22Rv1 (cell line): ENCODE measurements at regions not wholly inside any gene's neighbourhood (a gene's known extent, or its start where the extent isn't known, plus 50 kb on each side); places are given as distances from the start of the nearest gene placed in this dataset.
A peak's percentile ranks its signal among the peaks of the same experiment; 100 is the strongest.

Experiments used
- H3K27ac ChIP-seq: fragments of 450-650 bp; 2 replicates; pipeline ENCODE4 v1.5.1; 2017
- ZFX ChIP-seq: fragments of 450-650 bp; IDR thresholded peaks from 2 replicates; pipeline ENCODE4 v1.6.1; 2017; ENCODE audit warnings: antibody characterized with exemption, borderline replicate concordance
- TF ChIP-seq, protein P1 (sequence below): fragments of 450-650 bp; IDR thresholded peaks from 2 replicates; pipeline ENCODE4 v1.5.1; 2017; ENCODE audit warnings: mild to moderate bottlenecking

- H3K27ac ChIP-seq, result no peak overlapping the region
- no peak for TF ChIP-seq ZFX
- TF ChIP-seq, protein P1, sequence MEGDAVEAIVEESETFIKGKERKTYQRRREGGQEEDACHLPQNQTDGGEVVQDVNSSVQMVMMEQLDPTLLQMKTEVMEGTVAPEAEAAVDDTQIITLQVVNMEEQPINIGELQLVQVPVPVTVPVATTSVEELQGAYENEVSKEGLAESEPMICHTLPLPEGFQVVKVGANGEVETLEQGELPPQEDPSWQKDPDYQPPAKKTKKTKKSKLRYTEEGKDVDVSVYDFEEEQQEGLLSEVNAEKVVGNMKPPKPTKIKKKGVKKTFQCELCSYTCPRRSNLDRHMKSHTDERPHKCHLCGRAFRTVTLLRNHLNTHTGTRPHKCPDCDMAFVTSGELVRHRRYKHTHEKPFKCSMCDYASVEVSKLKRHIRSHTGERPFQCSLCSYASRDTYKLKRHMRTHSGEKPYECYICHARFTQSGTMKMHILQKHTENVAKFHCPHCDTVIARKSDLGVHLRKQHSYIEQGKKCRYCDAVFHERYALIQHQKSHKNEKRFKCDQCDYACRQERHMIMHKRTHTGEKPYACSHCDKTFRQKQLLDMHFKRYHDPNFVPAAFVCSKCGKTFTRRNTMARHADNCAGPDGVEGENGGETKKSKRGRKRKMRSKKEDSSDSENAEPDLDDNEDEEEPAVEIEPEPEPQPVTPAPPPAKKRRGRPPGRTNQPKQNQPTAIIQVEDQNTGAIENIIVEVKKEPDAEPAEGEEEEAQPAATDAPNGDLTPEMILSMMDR, result no peak
Measured at GRCh38 chr7:34269084-34269483, 363.7 kb downstream of the BMPER start.

GRCh38 chr7:34275624-34276023 lies 370.3 kb downstream of the BMPER start:
- no peak overlapping the region for H3K27ac ChIP-seq
- TF ChIP-seq, protein P1, result no peak
- TF ChIP-seq ZFX, result no peak

DNA sequence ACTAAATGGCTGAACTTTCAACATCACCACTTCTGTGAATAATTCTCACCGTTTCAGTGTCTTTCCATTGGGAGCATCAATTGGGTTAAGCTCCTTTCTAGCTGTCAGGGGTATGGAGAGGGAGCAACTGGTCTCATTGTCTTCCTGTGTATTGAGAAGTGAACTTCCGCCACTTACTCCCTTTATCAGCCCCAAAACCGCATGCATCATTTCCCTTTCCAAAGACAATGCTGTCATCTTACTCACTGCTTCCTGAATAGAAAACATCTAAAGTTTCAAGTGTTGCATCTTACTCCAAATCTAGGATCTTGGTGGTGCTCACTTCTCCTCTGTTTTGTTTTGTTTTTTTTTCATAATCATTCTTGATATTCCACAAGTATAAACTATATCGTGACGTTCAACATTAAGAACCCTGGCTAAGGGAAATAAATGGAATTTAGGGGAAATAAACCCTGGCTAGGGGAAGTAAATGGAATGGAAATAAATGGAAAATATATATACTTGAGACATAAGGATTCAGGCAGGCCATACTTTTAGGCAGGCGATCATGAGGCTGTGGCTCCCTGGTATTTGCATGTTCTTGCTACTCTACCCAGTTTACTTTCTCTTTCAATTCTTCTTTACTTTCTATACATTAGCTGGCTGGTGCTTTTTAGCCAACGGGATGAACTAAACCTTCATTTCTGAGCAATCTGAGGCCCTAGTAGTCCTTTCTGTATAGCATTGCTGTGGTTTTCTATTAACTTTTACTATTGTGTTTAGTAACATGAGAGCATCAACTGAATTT lies 371.9 kb downstream of the BMPER start:
- no peak overlapping the region for H3K27ac ChIP-seq
- TF ChIP-seq, protein P1, result no peak
- TF ChIP-seq ZFX, result no peak

DNA sequence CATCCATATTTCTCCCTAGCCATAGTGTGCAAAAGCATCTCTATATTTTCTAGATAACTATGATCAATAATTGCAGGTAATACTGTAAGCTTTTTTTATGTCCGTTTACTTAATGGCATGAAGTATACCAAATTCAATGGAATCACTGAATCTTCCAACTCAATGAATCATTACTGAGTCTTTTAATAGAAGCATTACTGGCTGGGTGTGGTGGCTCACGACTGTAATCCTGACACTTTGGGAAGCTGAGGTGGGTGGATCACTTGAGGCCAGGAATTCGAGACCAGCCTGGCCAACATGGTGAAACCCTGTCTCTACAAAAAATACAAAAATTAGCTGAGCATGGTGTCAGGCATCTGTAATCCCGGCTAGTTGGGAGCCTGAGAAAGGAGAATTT lies 372.5 kb downstream of the BMPER start:
- H3K27ac ChIP-seq, result no peak overlapping the region
- no peak for TF ChIP-seq ZFX
- TF ChIP-seq, protein P1, result no peak

- TF ChIP-seq, protein P1, result peak; percentile 68
- TF ChIP-seq ZFX, result no peak
- H3K27ac ChIP-seq, result no peak overlapping the region
Measured at GRCh38 chr7:34281260-34281659, 375.9 kb downstream of the BMPER start.

- no peak overlapping the region for H3K27ac ChIP-seq
- TF ChIP-seq, protein P1, result no peak
Measured at GRCh38 chr7:34282271-34282670, 375.7 kb upstream of the NPSR1 start.

GRCh38 chr7:34296663-34297062 lies 361.4 kb upstream of the NPSR1 start:
- TF ChIP-seq, protein P1, result no peak
- no peak for TF ChIP-seq ZFX
- H3K27ac ChIP-seq, result no peak overlapping the region
